A549 (cell line): ENCODE measurements at regions not wholly inside any gene's neighbourhood (a gene's known extent, or its start where the extent isn't known, plus 50 kb on each side); places are given as distances from the start of the nearest gene placed in this dataset.

Experiments used
- ATAC-seq, 2 experiments: fragments of 200-7000 bp in 1 of 2; fragments of >200 bp in 1 of 2; cut with Nextera tagmentation in 1 of 2; cut with Tn5 transposase in 1 of 2; 3 replicates each; pipeline versions ENCODE4 v1.8.0 to v1.9.1; 2018 to 2020; ENCODE audit warnings: mild to moderate bottlenecking in 1 of 2, moderate library complexity in 1 of 2
- CTCF ChIA-PET: fragments of 300-600 bp; sonication (Branson Sonifier 250); formaldehyde crosslinking; extraction: SDS; loops from one replicate; lab custom pipeline; 2021; ENCODE audit warnings: antibody characterized with exemption, inconsistent platforms; lab: Yijun Ruan, JAX
- POLR2A ChIA-PET: fragments of 350-600 bp; formaldehyde crosslinking; extraction: SDS; loops from one replicate; lab custom pipeline; 2021; ENCODE audit warnings: antibody characterized with exemption, inconsistent platforms; lab: Yijun Ruan, JAX
- DNase-seq, 2 experiments: peaks; one replicate each; pipeline versions ENCODE4 v3.0.0 to v3.0.0-alpha.2; 2011 to 2016; ENCODE audit warnings: low read depth in 1 of 2, low spot score in 1 of 2
- FAIRE-seq: peaks from 2 replicates; lab custom pipeline; 2011; peaks lifted over from hg19 to GRCh38; lab: Jason Lieb, UNC
- H3K27ac ChIP-seq, 2 experiments: fragments of >200 bp; sonication (Bioruptor Twin); formaldehyde crosslinking; 3 replicates each; pipeline ENCODE4 v1.5.1; 2016 to 2017
- H3K4me1 ChIP-seq: fragments of >200 bp; sonication (Bioruptor Twin); formaldehyde crosslinking; 3 replicates; pipeline ENCODE4 v1.6.1; 2016
- H3K4me2 ChIP-seq: fragments of >200 bp; sonication (Bioruptor Twin); formaldehyde crosslinking; 3 replicates; pipeline ENCODE4 v1.6.1; 2016
- H3K4me3 ChIP-seq: fragments of >200 bp; sonication (Bioruptor Twin); formaldehyde crosslinking; 3 replicates; pipeline ENCODE4 v1.5.1; 2016
- H3K9me3 ChIP-seq: fragments of >200 bp; sonication (Bioruptor Twin); formaldehyde crosslinking; 3 replicates; pipeline ENCODE4 v1.6.1; 2016
- BHLHE40 ChIP-seq: IDR thresholded peaks from 2 replicates; pipeline ENCODE4 v1.6.1; 2012; ENCODE audit warnings: low read depth, low read length, inconsistent platforms
- CBX2 ChIP-seq: fragments of 200-600 bp; sonication (generic); IDR thresholded peaks from 2 replicates; pipeline ENCODE4 v1.6.1; 2016; ENCODE audit warnings: low read depth, mild to moderate bottlenecking, borderline replicate concordance
- CHD4 ChIP-seq: fragments of 200-600 bp; sonication (generic); IDR thresholded peaks from 2 replicates; pipeline ENCODE4 v1.6.1; 2016; ENCODE audit warnings: antibody characterized with exemption, mild to moderate bottlenecking, borderline replicate concordance
- EHMT2 ChIP-seq: fragments of 200-600 bp; sonication (generic); IDR thresholded peaks from 2 replicates; pipeline ENCODE4 v1.6.1; 2016; ENCODE audit warnings: antibody characterized with exemption, low read depth, mild to moderate bottlenecking, moderate library complexity
- EP300 ChIP-seq, 2 experiments: fragments of >200 bp; sonication (Bioruptor Twin); formaldehyde crosslinking; IDR thresholded peaks; 2 replicates in 1 of 2; 3 replicates in 1 of 2; pipeline ENCODE4 v1.6.1; 2016 to 2017
- FOSL2 ChIP-seq, 2 experiments: fragments of 450-650 bp in 1 of 2; fragments of >200 bp in 1 of 2; sonication (Bioruptor Twin) in 1 of 2; formaldehyde crosslinking; IDR thresholded peaks; 2 replicates each; pipeline versions ENCODE4 v1.5.0 to v1.6.1; 2016 to 2020; ENCODE audit warnings: mild to moderate bottlenecking in 1 of 2, moderate library complexity in 1 of 2
- GATA3 ChIP-seq: IDR thresholded peaks from 2 replicates; pipeline ENCODE4 v1.6.1; 2012; ENCODE audit warnings: borderline replicate concordance
- HDAC2 ChIP-seq: fragments of 200-600 bp; sonication (generic); IDR thresholded peaks from 2 replicates; pipeline ENCODE4 v1.6.1; 2016
- HEYL ChIP-seq: fragments of 250-450 bp; sonication (Bioruptor Pico); IDR thresholded peaks from 2 replicates; pipeline ENCODE4 v1.8.0; 2021; ENCODE audit warnings: mild to moderate bottlenecking, moderate library complexity
- HOXB13 ChIP-seq: fragments of 250-450 bp; sonication (Bioruptor Pico); IDR thresholded peaks from 2 replicates; pipeline ENCODE4 v1.5.0; 2020; ENCODE audit warnings: low read depth, mild to moderate bottlenecking, moderate library complexity
- JUN ChIP-seq, 2 experiments: fragments of >200 bp; sonication (Bioruptor Twin); formaldehyde crosslinking; IDR thresholded peaks; 2 replicates in 1 of 2; 3 replicates in 1 of 2; pipeline ENCODE4 v1.6.1; 2016 to 2017
- KDM1A ChIP-seq: fragments of 200-600 bp; sonication (generic); IDR thresholded peaks from 2 replicates; pipeline ENCODE4 v1.6.1; 2016; ENCODE audit warnings: low read depth, mild to moderate bottlenecking
- MAZ ChIP-seq: fragments of 150-350 bp; IDR thresholded peaks from 2 replicates; pipeline ENCODE4 v1.6.1; 2014; ENCODE audit warnings: antibody characterized with exemption, low read depth, low read length, borderline replicate concordance
- MYC ChIP-seq: IDR thresholded peaks from 2 replicates; pipeline ENCODE4 v1.6.1; 2012; ENCODE audit warnings: mild to moderate bottlenecking, inconsistent platforms, low read length, improper control_type of control experiment, borderline replicate concordance
- NFE2L2 ChIP-seq: fragments of 150-350 bp; conservative IDR thresholded peaks from 2 replicates; pipeline ENCODE4 v1.6.1; 2014; ENCODE audit warnings: low read length
- NR3C1 ChIP-seq: fragments of >200 bp; sonication (Bioruptor Twin); formaldehyde crosslinking; IDR thresholded peaks from 3 replicates; pipeline ENCODE4 v1.6.1; 2017
- POLR2A ChIP-seq: IDR thresholded peaks from 2 replicates; pipeline ENCODE4 v1.6.1; 2012; ENCODE audit warnings: mild to moderate bottlenecking, low read length
- POLR2AphosphoS2 ChIP-seq: conservative IDR thresholded peaks from 2 replicates; pipeline ENCODE4 v1.6.1; 2012; ENCODE audit warnings: low read length, improper control_type of control experiment, inconsistent platforms
- SMC3 ChIP-seq: fragments of >200 bp; sonication (Bioruptor Twin); formaldehyde crosslinking; IDR thresholded peaks from 3 replicates; pipeline ENCODE4 v1.6.1; 2018; ENCODE audit warnings: inconsistent platforms
- SREBF2 ChIP-seq: fragments of 450-650 bp; IDR thresholded peaks from 2 replicates; pipeline ENCODE4 v1.6.1; 2014; ENCODE audit warnings: mild to moderate bottlenecking, moderate library complexity
- ZFP36 ChIP-seq: fragments of 450-650 bp; IDR thresholded peaks from 2 replicates; pipeline ENCODE4 v1.6.1; 2014; ENCODE audit warnings: borderline replicate concordance; ENCODE audit not compliant: partially characterized antibody
- WGBS: methylation state at CpG from one replicate; pipeline ENCODE4 v1.1.6; 2017; ENCODE audit errors: missing lambda C conversion rate; 5-methylcytosine and 5-hydroxymethylcytosine counted together
- TF ChIP-seq, protein P1 (sequence below): fragments of >200 bp; sonication (Bioruptor Twin); formaldehyde crosslinking; IDR thresholded peaks from 3 replicates; pipeline ENCODE4 v1.5.1; 2016
- TF ChIP-seq, protein P2 (sequence below): fragments of 250-450 bp; sonication (Bioruptor Pico); IDR thresholded peaks from 2 replicates; pipeline ENCODE4 v1.5.0; 2020; ENCODE audit warnings: low read depth, mild to moderate bottlenecking, moderate library complexity
- TF ChIP-seq, protein P3 (sequence below): IDR thresholded peaks from 2 replicates; pipeline ENCODE4 v1.6.1; 2012
- TF ChIP-seq, protein P4 (sequence below): IDR thresholded peaks from 2 replicates; pipeline ENCODE4 v1.6.1; 2012; ENCODE audit warnings: low read depth, borderline replicate concordance
- TF ChIP-seq, protein P5 (sequence below): fragments of >200 bp; sonication (Bioruptor Twin); formaldehyde crosslinking; IDR thresholded peaks from 2 replicates; pipeline ENCODE4 v1.6.1; 2016

DNA sequence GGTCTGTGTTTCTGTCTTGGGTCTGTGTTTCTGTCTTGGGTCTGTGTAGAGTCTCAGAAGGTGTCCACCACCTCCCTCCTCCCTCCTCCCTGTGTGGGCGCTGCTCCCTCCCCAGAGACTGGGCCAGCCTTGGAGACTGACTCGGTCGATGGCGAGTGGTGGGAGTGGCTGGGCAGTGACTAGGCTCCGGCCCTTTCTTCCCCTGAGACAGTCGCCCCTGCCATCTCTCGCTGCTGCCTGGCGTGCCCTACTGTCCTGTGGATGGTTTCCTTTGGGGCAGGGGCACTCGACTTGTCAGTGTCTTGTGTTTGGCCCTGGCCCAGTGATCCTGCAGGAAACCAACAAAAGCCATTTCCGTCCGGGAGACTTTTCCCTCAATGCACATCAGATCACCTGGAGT, 215.8 kb downstream of the NDUFA10 start (continued):
- no peak for TF ChIP-seq MYC
- no peak for TF ChIP-seq POLR2AphosphoS2

DNA sequence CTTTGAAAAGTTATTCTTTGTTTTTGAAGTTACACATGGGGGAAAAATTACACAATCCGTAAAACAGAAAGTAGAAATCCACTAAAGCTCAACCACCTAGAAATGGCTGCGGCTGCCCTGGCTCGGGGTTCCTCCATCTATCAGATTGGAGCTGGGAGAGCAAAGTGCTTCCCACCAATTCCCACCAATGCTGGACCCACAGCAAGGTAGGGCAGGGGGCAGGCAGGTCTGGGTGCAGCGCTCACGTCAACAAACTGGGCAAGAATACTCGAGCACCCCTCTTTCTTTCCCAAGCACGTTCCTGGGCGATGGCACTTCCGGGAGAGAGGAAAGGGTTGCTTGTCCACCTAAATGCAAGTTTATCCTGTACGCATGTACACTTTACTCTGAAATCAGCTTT, 217.6 kb downstream of the NDUFA10 start:
- WGBS = 63% methylated on average over 10 of the region's 10 CpGs
- CTCF ChIA-PET = interaction anchor here (1.7 kb wide), 1 partner anchor 16 kb away, joined by 4 read pairs; no protein-coding TSS in a partner anchor
- H3K4me1 ChIP-seq = no peaks in the 10 kb centered on the region
- no peak overlapping the region for H3K4me3 ChIP-seq
- FAIRE-seq (no peak), ATAC-seq (no peak), DNase-seq (no peak)
- no peak overlapping the region for H3K27ac ChIP-seq
- H3K4me2 ChIP-seq = no peak overlapping the region
- no peaks in the 10 kb centered on the region for H3K9me3 ChIP-seq
- no peak for TF ChIP-seq MAZ
- no peak for TF ChIP-seq KDM1A
- TF ChIP-seq, protein P1, sequence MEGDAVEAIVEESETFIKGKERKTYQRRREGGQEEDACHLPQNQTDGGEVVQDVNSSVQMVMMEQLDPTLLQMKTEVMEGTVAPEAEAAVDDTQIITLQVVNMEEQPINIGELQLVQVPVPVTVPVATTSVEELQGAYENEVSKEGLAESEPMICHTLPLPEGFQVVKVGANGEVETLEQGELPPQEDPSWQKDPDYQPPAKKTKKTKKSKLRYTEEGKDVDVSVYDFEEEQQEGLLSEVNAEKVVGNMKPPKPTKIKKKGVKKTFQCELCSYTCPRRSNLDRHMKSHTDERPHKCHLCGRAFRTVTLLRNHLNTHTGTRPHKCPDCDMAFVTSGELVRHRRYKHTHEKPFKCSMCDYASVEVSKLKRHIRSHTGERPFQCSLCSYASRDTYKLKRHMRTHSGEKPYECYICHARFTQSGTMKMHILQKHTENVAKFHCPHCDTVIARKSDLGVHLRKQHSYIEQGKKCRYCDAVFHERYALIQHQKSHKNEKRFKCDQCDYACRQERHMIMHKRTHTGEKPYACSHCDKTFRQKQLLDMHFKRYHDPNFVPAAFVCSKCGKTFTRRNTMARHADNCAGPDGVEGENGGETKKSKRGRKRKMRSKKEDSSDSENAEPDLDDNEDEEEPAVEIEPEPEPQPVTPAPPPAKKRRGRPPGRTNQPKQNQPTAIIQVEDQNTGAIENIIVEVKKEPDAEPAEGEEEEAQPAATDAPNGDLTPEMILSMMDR = no peak
- TF ChIP-seq, protein P2, sequence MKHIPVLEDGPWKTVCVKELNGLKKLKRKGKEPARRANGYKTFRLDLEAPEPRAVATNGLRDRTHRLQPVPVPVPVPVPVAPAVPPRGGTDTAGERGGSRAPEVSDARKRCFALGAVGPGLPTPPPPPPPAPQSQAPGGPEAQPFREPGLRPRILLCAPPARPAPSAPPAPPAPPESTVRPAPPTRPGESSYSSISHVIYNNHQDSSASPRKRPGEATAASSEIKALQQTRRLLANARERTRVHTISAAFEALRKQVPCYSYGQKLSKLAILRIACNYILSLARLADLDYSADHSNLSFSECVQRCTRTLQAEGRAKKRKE (CRISPR knock-in tag) = no peak
- no peak for TF ChIP-seq POLR2AphosphoS2
- POLR2A ChIA-PET = no interaction called here

DNA sequence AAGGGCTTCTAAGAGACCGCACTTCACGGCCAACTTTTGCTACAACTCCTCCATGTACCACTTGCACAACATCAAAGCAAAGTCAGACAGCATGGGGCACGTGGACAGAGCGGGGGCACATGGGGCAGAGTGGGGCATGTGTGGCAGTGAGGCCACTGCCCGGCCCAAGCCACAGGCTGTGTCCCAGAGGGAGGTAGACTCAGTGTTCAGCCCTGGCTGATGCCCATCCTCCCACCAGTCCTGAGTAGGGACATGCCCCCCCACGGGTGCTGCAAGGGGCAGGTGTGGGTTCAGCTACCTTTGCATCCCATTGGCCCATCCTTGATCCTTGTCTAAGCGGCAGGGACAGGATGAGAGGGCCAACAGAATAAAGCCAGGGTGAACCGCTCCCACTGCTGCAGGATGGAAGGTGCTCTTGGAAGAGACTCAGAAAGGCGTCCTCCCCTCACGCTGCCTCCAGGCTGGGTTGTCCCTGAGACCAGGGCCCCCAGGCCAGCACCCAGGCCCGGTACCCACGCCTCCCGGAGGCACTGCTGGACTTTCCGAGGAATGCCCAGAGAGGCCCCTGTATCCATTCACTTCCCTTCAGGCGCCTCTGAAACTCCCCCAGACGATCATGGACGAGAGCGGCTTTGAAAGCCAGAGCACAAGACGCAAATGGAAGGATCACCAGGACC, 218.2 kb downstream of the NDUFA10 start:
- FAIRE-seq = no peak
- no peak overlapping the region for H3K4me2 ChIP-seq
- ATAC-seq = no peak
- WGBS = 58% methylated on average over 13 of the region's 19 CpGs
- H3K27ac ChIP-seq = no peak overlapping the region
- H3K4me3 ChIP-seq = no peak overlapping the region
- H3K4me1 ChIP-seq = no peaks in the 10 kb centered on the region
- ChIA-PET POLR2A (no interaction called here), CTCF (no interaction called here)
- no peak for DNase-seq
- TF ChIP-seq HOXB13 (CRISPR knock-in tag) (no peak), EHMT2 (no peak), NR3C1 (no peak), CHD4 (no peak)
- no peaks in the 10 kb centered on the region for H3K9me3 ChIP-seq

DNA sequence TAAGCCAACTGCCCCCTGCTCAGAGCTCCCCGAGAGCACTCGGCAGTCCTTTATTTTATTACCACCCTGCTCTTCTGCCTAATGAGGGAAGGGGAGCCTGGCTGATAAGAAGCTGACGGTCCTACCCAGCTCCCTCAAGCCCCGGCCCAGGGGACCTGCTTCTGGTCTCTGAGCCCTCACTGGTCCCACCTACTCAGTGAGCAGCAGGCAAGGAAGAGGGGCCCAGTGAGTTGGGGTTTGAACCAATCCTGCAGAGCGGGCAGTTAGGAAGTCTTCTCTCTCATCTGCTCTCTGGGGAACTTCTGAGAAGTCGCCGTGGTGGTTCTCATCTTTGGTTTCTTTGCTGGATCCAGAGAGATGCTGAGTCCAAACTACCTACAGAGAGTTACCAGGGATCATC, 218.9 kb downstream of the NDUFA10 start:
- POLR2A ChIA-PET = no interaction called here
- 56% methylated on average over 6 of the region's 7 CpGs for WGBS
- TF ChIP-seq, protein P3, sequence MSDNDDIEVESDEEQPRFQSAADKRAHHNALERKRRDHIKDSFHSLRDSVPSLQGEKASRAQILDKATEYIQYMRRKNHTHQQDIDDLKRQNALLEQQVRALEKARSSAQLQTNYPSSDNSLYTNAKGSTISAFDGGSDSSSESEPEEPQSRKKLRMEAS = no peak
- TF ChIP-seq CBX2 = no peak
- no peak for TF ChIP-seq BHLHE40
- no peak for TF ChIP-seq HEYL (CRISPR knock-in tag)
- TF ChIP-seq NFE2L2 = no peak
- no peak for TF ChIP-seq FOSL2 (IDR thresholded peaks at IDR 0.05)
- TF ChIP-seq FOSL2 (CRISPR knock-in tag; IDR thresholded peaks at IDR 0.05) = no peak
- TF ChIP-seq SMC3 = no peak
- no peak for TF ChIP-seq NR3C1
- TF ChIP-seq, protein P2 (CRISPR knock-in tag) = no peak
- TF ChIP-seq, protein P4, sequence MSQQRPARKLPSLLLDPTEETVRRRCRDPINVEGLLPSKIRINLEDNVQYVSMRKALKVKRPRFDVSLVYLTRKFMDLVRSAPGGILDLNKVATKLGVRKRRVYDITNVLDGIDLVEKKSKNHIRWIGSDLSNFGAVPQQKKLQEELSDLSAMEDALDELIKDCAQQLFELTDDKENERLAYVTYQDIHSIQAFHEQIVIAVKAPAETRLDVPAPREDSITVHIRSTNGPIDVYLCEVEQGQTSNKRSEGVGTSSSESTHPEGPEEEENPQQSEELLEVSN = no peak
- TF ChIP-seq POLR2A = no peak
- no peak for TF ChIP-seq HDAC2
- no peak for TF ChIP-seq JUN (IDR thresholded peaks at IDR 0.05)
- TF ChIP-seq, protein P5, sequence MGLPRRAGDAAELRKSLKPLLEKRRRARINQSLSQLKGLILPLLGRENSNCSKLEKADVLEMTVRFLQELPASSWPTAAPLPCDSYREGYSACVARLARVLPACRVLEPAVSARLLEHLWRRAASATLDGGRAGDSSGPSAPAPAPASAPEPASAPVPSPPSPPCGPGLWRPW = no peak
- no peak for TF ChIP-seq ZFP36
- no peak for TF ChIP-seq POLR2AphosphoS2
- TF ChIP-seq GATA3 = no peak
- no peak for TF ChIP-seq SREBF2
- no peak for TF ChIP-seq EP300 (IDR thresholded peaks at IDR 0.05)
- no peak overlapping the region for H3K4me3 ChIP-seq
- DNase-seq (no peak), ATAC-seq (no peak), FAIRE-seq (no peak)
- H3K4me2 ChIP-seq = no peak overlapping the region
- H3K9me3 ChIP-seq = no peaks in the 10 kb centered on the region
- no peak overlapping the region for H3K27ac ChIP-seq
- H3K4me1 ChIP-seq = no peaks in the 10 kb centered on the region
- CTCF ChIA-PET = interaction anchor here (0.9 kb wide), 1 partner anchor 53 kb away, joined by 3 read pairs; no protein-coding TSS in a partner anchor
